IgD-negative memory B cell (primary cell): ENCODE measurements at regions not wholly inside any gene's neighbourhood (a gene's known extent, or its start where the extent isn't known, plus 50 kb on each side); places are given as distances from the start of the nearest gene placed in this dataset.

Experiments used
- H3K27ac Mint-ChIP-seq, 3 donors: one replicate each; pipeline ENCODE4 v1.8.0; 2020 to 2022; ENCODE audit warnings: mild to moderate bottlenecking in 3 of 3, mixed read lengths in 3 of 3, moderate library complexity in 1 of 3
- H3K27me3 Mint-ChIP-seq: one replicate; pipeline ENCODE4 v1.8.0; 2021; ENCODE audit warnings: mixed read lengths
- H3K36me3 Mint-ChIP-seq: one replicate; pipeline ENCODE4 v1.8.0; 2020; ENCODE audit warnings: mild to moderate bottlenecking, mixed read lengths
- H3K4me1 Mint-ChIP-seq, 3 donors: one replicate each; pipeline ENCODE4 v1.8.0; 2020 to 2022; ENCODE audit warnings: mixed read lengths in 3 of 3, mild to moderate bottlenecking in 1 of 3
- H3K4me3 Mint-ChIP-seq, 4 donors: one replicate each; pipeline ENCODE4 v1.8.0; 2020 to 2022; ENCODE audit warnings: mild to moderate bottlenecking in 4 of 4, mixed read lengths in 4 of 4, moderate library complexity in 3 of 4
- H3K9me3 Mint-ChIP-seq, 3 donors: one replicate each; pipeline ENCODE4 v1.8.0; 2020 to 2021; ENCODE audit warnings: mixed read lengths in 3 of 3, mild to moderate bottlenecking in 1 of 3

GRCh38 chr1:47514229-47514628, 76.4 kb downstream of the FOXD2 start:
- Mint-ChIP-seq H3K4me1 (no peaks in the 10 kb centered on the region), H3K36me3 (peaks cover 1% of the 10 kb centered on the region), H3K27me3 (peaks cover 27% of the 10 kb centered on the region), H3K9me3 (peaks cover 2 to 11% (median 8%) of the 10 kb centered on the region in 3 donors), H3K27ac (peak overlapping the region in 1 of 3 donors; percentile 11), H3K4me3 (no peak overlapping the region)

- Mint-ChIP-seq H3K4me3 (no peak overlapping the region), H3K36me3 (peaks cover 1% of the 10 kb centered on the region), H3K4me1 (no peaks in the 10 kb centered on the region), H3K9me3 (peaks cover 2 to 11% (median 8%) of the 10 kb centered on the region in 3 donors), H3K27ac (no peak overlapping the region), H3K27me3 (peaks cover 20% of the 10 kb centered on the region)
Measured at GRCh38 chr1:47515164-47515789, 77.4 kb downstream of the FOXD2 start.

- peaks cover 2 to 11% (median 8%) of the 10 kb centered on the region in 3 donors for H3K9me3 Mint-ChIP-seq
- no peaks in the 10 kb centered on the region for H3K4me1 Mint-ChIP-seq
- no peak overlapping the region for H3K4me3 Mint-ChIP-seq
- H3K27me3 Mint-ChIP-seq: peaks cover 17% of the 10 kb centered on the region
- no peak overlapping the region for H3K27ac Mint-ChIP-seq
- peaks cover 1% of the 10 kb centered on the region for H3K36me3 Mint-ChIP-seq
Measured at GRCh38 chr1:47517946-47518345, 80.1 kb downstream of the FOXD2 start.

- Mint-ChIP-seq H3K4me1 (no peaks in the 10 kb centered on the region), H3K9me3 (peaks cover 2 to 4% (median 3%) of the 10 kb centered on the region in 3 donors), H3K27ac (peak overlapping the region in 1 of 3 donors; percentile 43), H3K27me3 (peaks cover 17% of the 10 kb centered on the region), H3K4me3 (no peak overlapping the region), H3K36me3 (peaks cover 3% of the 10 kb centered on the region)
Measured at GRCh38 chr1:47519491-47519890, 81.6 kb downstream of the FOXD2 start.

- Mint-ChIP-seq H3K9me3 (peaks cover 0 to 4% (median 0%) of the 10 kb centered on the region in 3 donors), H3K27me3 (peaks cover 15% of the 10 kb centered on the region), H3K27ac (no peak overlapping the region), H3K4me1 (no peaks in the 10 kb centered on the region), H3K36me3 (peaks cover 2% of the 10 kb centered on the region), H3K4me3 (no peak overlapping the region)
Measured at GRCh38 chr1:47519971-47520370, 82.1 kb downstream of the FOXD2 start.

DNA sequence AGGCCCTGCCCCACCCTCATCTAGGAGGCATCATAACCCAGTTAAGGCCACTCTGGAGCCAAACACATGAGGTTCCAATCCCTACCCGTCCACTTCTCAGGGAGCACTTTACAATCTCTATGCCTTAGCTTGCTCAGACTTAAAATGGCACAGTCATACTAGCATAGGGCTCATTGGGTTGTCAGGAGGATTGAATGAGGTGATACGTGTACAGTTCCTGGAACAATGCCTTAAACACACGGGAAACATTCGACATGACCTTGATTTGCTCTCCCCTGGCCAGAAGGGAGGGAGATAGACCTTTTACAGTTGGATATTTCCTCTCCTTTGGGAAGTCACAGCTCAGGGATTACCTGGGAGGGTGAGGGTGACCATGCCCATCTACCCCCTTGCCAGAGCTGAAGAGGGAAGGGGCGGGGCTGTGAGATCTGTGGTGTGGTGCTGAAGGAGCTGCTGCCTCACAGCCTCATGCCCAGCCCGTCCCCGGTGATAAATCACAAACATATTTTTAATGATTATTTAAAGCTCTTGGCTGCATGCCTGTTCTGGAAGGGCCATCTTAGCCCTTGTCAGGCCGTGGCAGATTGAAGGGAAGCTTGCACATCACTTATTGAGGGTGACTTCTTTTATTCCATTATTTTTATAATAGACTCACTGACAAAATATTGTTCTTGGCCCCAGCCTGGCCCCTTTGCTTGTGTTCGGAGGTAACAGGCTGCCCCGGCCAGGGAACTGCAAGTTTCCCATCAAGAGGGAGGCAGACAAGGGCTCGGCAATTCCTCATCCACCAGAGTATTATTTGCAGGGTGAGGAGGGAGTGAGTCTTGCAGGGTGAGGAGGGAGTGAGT, 83.4 kb downstream of the FOXD2 start:
- Mint-ChIP-seq H3K9me3 (peaks cover 1 to 4% (median 1%) of the 10 kb centered on the region in 3 donors), H3K4me1 (no peaks in the 10 kb centered on the region), H3K4me3 (no peak overlapping the region), H3K27ac (no peak overlapping the region), H3K27me3 (peaks cover 18% of the 10 kb centered on the region), H3K36me3 (peaks cover 2% of the 10 kb centered on the region)

DNA sequence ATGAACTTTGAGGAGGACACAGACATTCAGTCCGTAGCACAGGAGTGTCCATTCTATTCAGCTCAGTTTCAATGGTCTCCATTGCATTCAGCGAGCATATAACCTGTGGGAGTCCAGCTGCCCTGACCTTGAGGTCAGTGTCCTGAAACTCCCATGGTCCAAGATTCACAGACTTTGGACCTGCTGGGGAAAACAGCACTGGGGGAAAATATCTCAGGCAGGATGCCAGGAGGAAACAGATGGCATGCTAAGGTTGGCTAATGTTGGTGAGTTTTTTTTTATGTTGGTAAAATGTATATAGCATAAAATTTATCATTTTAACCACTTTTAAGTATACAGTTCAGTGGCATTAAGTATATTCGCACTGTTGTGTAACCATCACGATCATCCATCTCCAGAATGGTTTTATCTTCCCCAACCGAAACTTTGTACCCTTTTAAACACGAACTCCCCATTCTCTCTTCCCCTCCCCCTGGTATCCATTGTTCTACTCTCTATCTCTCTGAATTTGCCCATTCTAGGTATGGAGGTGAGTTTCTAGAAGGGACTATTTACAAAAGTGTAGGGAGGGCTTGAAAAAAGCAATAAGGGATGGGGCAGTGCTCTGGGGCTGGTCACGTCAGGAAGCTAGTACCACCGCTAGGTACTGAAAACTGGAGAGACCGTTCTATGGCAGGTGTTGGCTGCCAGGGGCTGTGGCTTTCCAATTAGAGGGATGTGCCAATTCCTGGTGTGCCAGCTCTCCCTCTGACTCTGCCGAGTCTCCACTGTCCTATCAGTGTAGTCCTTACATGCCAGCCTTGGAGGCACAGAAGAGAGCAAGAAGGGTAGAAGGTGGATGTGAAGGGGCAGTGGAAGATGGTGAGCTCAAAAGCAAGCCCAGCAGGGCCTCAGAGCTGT, 85.3 kb downstream of the FOXD2 start:
- Mint-ChIP-seq H3K27ac (no peak overlapping the region), H3K4me1 (no peaks in the 10 kb centered on the region), H3K36me3 (peaks cover 2% of the 10 kb centered on the region), H3K27me3 (peaks cover 20% of the 10 kb centered on the region), H3K4me3 (no peak overlapping the region), H3K9me3 (peaks cover 2 to 8% (median 6%) of the 10 kb centered on the region in 3 donors)

GRCh38 chr1:47523835-47524215, 86.0 kb downstream of the FOXD2 start:
- peaks cover 2% of the 10 kb centered on the region for H3K36me3 Mint-ChIP-seq
- H3K27me3 Mint-ChIP-seq: peaks cover 18% of the 10 kb centered on the region
- H3K9me3 Mint-ChIP-seq: peaks cover 2 to 11% (median 9%) of the 10 kb centered on the region in 3 donors
- H3K4me1 Mint-ChIP-seq: no peaks in the 10 kb centered on the region
- H3K27ac Mint-ChIP-seq: no peak overlapping the region
- no peak overlapping the region for H3K4me3 Mint-ChIP-seq

- Mint-ChIP-seq H3K9me3 (peaks cover 2 to 16% (median 10%) of the 10 kb centered on the region in 3 donors), H3K27me3 (peaks cover 18% of the 10 kb centered on the region), H3K4me1 (no peaks in the 10 kb centered on the region), H3K36me3 (peaks cover 2% of the 10 kb centered on the region), H3K27ac (no peak overlapping the region), H3K4me3 (no peak overlapping the region)
Measured at GRCh38 chr1:47524272-47524671, 86.4 kb downstream of the FOXD2 start.

DNA sequence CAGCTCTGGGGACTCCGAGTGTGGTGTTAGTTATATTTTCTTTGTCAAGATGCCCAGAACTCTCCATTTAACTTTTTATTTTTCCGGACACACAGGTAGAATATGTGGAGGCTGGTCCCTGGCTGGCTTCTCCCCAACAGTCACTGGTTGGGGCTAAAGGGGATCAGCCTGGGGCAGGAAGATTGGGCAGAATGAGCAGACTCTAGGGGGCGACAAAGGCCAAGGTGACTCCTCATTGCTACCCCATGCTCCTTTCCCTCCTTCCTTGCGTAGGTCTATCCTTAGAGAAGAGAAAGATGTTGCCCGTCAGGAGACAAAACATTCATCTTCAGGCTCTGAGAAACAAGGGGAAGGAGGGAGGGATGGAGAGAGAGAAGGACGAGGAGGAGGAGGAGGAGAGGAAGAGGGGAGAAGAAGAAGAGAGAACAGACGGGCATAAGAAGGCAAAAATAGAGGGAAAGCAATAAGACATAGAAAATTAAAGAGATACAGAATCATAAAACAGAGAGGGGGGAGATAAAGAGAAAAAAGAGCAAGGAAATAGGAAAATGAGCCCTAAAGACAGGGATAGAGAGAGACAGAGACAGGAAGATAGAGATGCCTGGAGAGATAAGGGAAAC, 89.9 kb downstream of the FOXD2 start:
- Mint-ChIP-seq H3K27me3 (peaks cover 22% of the 10 kb centered on the region), H3K27ac (peak overlapping the region in 1 of 3 donors; percentile 1), H3K4me1 (no peaks in the 10 kb centered on the region), H3K4me3 (no peak overlapping the region), H3K36me3 (peaks cover 2% of the 10 kb centered on the region), H3K9me3 (peaks cover 2 to 26% (median 14%) of the 10 kb centered on the region in 3 donors)

DNA sequence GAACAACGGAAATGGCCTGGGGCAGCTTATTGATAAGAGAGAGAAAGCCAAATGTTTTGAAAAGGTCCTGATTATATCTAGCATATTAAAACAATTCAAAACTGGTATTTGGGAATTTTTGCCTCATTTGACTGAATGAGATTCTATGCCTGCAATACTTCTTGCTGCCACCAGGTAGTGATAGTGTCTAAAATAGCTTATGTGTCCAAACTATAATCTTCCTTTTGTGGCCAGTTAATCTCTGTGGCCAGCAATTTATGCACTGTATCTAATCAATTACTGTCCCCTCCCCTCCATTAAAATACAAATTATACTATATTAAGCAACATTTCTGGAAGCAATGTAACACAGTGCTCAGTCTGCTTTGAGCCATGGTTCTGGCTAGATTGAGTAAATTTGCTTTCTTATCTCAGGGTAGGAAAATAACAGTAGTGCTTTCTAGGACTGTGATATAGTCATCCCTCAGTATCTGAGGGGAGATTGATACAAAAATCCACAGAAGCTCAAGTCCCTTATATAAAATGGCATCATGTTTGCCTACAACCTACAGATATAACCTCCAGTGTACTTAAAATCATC, 91.8 kb downstream of the FOXD2 start:
- H3K27me3 Mint-ChIP-seq: peaks cover 34% of the 10 kb centered on the region
- peaks cover 0 to 4% (median 3%) of the 10 kb centered on the region in 3 donors for H3K4me1 Mint-ChIP-seq
- no peaks in the 10 kb centered on the region for H3K36me3 Mint-ChIP-seq
- no peak overlapping the region for H3K27ac Mint-ChIP-seq
- H3K4me3 Mint-ChIP-seq: no peak overlapping the region
- peaks cover 2 to 26% (median 12%) of the 10 kb centered on the region in 3 donors for H3K9me3 Mint-ChIP-seq

- H3K36me3 Mint-ChIP-seq: no peaks in the 10 kb centered on the region
- no peak overlapping the region for H3K27ac Mint-ChIP-seq
- peaks cover 0 to 4% (median 3%) of the 10 kb centered on the region in 3 donors for H3K4me1 Mint-ChIP-seq
- H3K27me3 Mint-ChIP-seq: peaks cover 47% of the 10 kb centered on the region
- H3K4me3 Mint-ChIP-seq: peak overlapping the region in 2 of 4 donors; percentile 83 to 89
- peaks cover 0 to 18% (median 8%) of the 10 kb centered on the region in 3 donors for H3K9me3 Mint-ChIP-seq
Measured at GRCh38 chr1:47532921-47533792, 95.3 kb downstream of the FOXD2 start.

- H3K27me3 Mint-ChIP-seq: peaks cover 47% of the 10 kb centered on the region
- no peaks in the 10 kb centered on the region for H3K36me3 Mint-ChIP-seq
- H3K27ac Mint-ChIP-seq: no peak overlapping the region
- H3K4me3 Mint-ChIP-seq: no peak overlapping the region
- H3K9me3 Mint-ChIP-seq: peaks cover 0 to 15% (median 5%) of the 10 kb centered on the region in 3 donors
- peaks cover 0 to 4% (median 3%) of the 10 kb centered on the region in 3 donors for H3K4me1 Mint-ChIP-seq
Measured at GRCh38 chr1:47533793-47534328, 96.0 kb downstream of the FOXD2 start.
